Vagina (tissue), 2 donors: ENCODE measurements at regions not wholly inside any gene's neighbourhood (a gene's known extent, or its start where the extent isn't known, plus 50 kb on each side); places are given as distances from the start of the nearest gene placed in this dataset.
"Not testable (repeated sequence)": the region's sequence is repeated elsewhere in the genome, so short reads cannot be mapped to it uniquely, and the experiment has no call there.

ENCODE experiments used
- DNase-seq, 2 donors: peaks; one replicate each; pipeline ENCODE4 v3.0.0-alpha.2; 2017; ENCODE audit errors: extremely low spot score in 2 of 2
- H3K27ac ChIP-seq: fragments of 200-600 bp; sonication (generic); one replicate; pipeline ENCODE4 v1.5.1; 2019
- H3K27me3 ChIP-seq: fragments of 200-600 bp; sonication (generic); one replicate; pipeline ENCODE4 v1.5.1; 2019
- H3K36me3 ChIP-seq, 2 donors: fragments of 200-600 bp; sonication (generic); one replicate each; pipeline ENCODE4 v1.5.1; 2017 to 2019
- H3K4me1 ChIP-seq: fragments of 200-600 bp; sonication (generic); one replicate; pipeline ENCODE4 v1.5.1; 2019
- H3K4me3 ChIP-seq, 2 donors: fragments of 200-600 bp; sonication (generic); 1 replicate in 1 of 2; 2 replicates in 1 of 2; pipeline ENCODE4 v1.5.1; 2016 to 2019
- H3K9me3 ChIP-seq: fragments of 200-600 bp; sonication (generic); one replicate; pipeline ENCODE4 v1.5.1; 2019
- CTCF ChIP-seq, 3 experiments: fragments of 450-650 bp in 2 of 3; fragments of 200-600 bp in 1 of 3; sonication (generic) in 1 of 3; IDR thresholded peaks; one replicate each; pipeline ENCODE4 v1.5.1; 2017 to 2019; ENCODE audit warnings: antibody characterized with exemption in 3 of 3, mild to moderate bottlenecking in 2 of 3, moderate library complexity in 2 of 3
- POLR2A ChIP-seq, 2 donors: fragments of 450-650 bp; IDR thresholded peaks; one replicate each; pipeline ENCODE4 v1.6.1; 2017; ENCODE audit warnings: antibody characterized with exemption in 2 of 2, mild to moderate bottlenecking in 2 of 2, moderate library complexity in 2 of 2
- POLR2AphosphoS5 ChIP-seq, 2 donors: sonication (generic); formaldehyde crosslinking; IDR thresholded peaks; one replicate each; pipeline ENCODE4 v1.9.0; 2017; ENCODE audit warnings: antibody characterized with exemption in 2 of 2, mild to moderate bottlenecking in 2 of 2, low read depth in 1 of 2; ENCODE audit not compliant: insufficient read depth in 1 of 2
- intact Hi-C: fragments of 100-400 bp; cut with DNase I; formaldehyde crosslinking; loops from one replicate; pipeline ENCODE4 v1.15.1; 2023

GRCh38 chr4:186368281-186368680, 102.3 kb downstream of the F11 start:
- TF ChIP-seq POLR2A (IDR thresholded peaks at IDR 0.05), result no peak
- TF ChIP-seq CTCF (IDR thresholded peaks at IDR 0.05), result no peak
- TF ChIP-seq POLR2AphosphoS5 (IDR thresholded peaks at IDR 0.05; ENCODE audit: insufficient read depth in 1 of 2, low read depth in 1 of 2), result no peak
- Histone ChIP-seq H3K27ac (no peak overlapping the region), H3K9me3 (peaks cover 7% of the 10 kb centered on the region), H3K36me3 (no peaks in the 10 kb centered on the region), H3K4me1 (no peaks in the 10 kb centered on the region), H3K4me3 (no peak overlapping the region), H3K27me3 (no peaks in the 10 kb centered on the region)
- no peak for DNase-seq
- intact Hi-C loops, result no loop called here

DNA sequence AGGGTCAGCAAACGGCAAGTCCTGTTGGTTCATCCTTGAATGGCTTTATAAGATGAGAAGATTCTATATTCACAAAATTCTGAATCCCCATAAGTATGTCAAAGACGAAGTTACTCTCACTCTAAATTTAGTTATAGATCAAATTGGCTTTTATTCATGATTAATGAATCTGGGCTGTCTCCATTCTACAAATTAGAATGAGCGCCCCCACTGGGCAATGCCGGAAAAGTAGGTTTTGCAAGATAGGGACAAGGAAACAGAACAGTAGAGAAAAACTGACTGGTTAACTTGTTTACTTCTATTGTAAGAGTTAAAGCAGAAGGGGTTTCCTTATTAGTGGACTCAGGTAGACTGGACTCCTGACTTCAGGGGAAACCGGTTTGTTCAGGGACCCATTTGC, 100.3 kb downstream of the F11 start:
- intact Hi-C loops, result no loop called here
- no peaks in the 10 kb centered on the region for H3K36me3 ChIP-seq

DNA sequence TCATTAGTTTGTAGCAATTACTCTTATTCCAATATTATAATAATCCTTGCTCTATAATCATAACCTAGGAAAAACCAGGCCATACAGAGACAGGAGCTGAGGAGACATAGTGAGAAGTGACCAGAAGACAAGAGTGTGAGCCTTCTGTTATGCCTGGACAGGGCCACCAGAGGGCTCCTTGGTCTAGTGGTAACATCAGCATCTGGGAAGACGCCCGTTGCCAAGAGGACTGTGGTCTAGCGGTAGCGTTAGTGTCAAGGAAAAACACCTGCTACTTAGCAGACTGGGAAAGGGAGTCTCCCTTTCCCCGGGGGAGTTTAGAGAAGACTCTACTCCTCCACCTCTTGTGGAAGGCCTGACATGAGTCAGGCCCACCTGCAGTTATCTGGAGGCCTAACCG, 97.0 kb downstream of the F11 start:
- H3K4me1 ChIP-seq, H3K27me3 ChIP-seq, intact Hi-C loops, H3K27ac ChIP-seq, H3K4me3 ChIP-seq, DNase-seq, H3K36me3 ChIP-seq, H3K9me3 ChIP-seq: not testable (repeated sequence)

More for the DNA sequence above, 100.3 kb downstream of the F11 start:
- Histone ChIP-seq H3K4me1 (no peaks in the 10 kb centered on the region), H3K9me3 (peaks cover 8% of the 10 kb centered on the region), H3K27ac (no peak overlapping the region), H3K27me3 (no peaks in the 10 kb centered on the region), H3K4me3 (no peak overlapping the region)
- TF ChIP-seq CTCF (IDR thresholded peaks at IDR 0.05) (no peak), POLR2AphosphoS5 (IDR thresholded peaks at IDR 0.05; ENCODE audit: insufficient read depth in 1 of 2, low read depth in 1 of 2) (no peak), POLR2A (IDR thresholded peaks at IDR 0.05) (no peak)
- no peak for DNase-seq

DNA sequence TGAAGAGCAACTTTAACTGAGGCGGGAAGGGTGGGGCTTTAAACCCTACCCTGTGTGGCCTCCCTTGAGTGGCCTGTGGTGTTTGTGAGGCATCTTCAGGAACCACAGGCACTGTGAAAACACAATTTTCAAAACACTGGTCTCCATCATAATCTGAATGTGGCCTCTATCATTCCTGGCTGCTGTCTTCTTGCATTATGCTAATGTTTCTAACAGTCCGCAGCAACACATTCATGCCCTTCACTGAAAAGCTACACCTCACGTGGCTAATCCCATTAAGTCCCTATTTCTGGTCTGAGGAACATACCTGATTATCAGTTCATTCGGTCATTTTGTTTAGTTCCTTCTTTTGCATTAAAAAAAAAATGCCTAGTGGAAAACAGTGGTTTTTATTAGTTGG, 94.6 kb downstream of the F11 start:
- Histone ChIP-seq H3K9me3 (peaks cover 8% of the 10 kb centered on the region), H3K27ac (no peak overlapping the region), H3K4me3 (no peak overlapping the region), H3K4me1 (no peaks in the 10 kb centered on the region), H3K27me3 (no peaks in the 10 kb centered on the region), H3K36me3 (no peaks in the 10 kb centered on the region)
- DNase-seq, result no peak
- intact Hi-C loops, result no loop called here
- no peak for TF ChIP-seq POLR2AphosphoS5 (IDR thresholded peaks at IDR 0.05; ENCODE audit: insufficient read depth in 1 of 2, low read depth in 1 of 2)
- TF ChIP-seq POLR2A (IDR thresholded peaks at IDR 0.05), result no peak

GRCh38 chr4:186351668-186352194, 85.7 kb downstream of the F11 start:
- no peak overlapping the region for H3K4me3 ChIP-seq
- intact Hi-C loops, result no loop called here
- no peaks in the 10 kb centered on the region for H3K36me3 ChIP-seq
- no peaks in the 10 kb centered on the region for H3K9me3 ChIP-seq
- H3K4me1 ChIP-seq, result no peaks in the 10 kb centered on the region
- DNase-seq, result no peak
- H3K27ac ChIP-seq, result no peak overlapping the region
- H3K27me3 ChIP-seq, result no peaks in the 10 kb centered on the region
- TF ChIP-seq POLR2AphosphoS5 (IDR thresholded peaks at IDR 0.05; ENCODE audit: insufficient read depth in 1 of 2, low read depth in 1 of 2) (no peak), POLR2A (IDR thresholded peaks at IDR 0.05) (no peak), CTCF (IDR thresholded peaks at IDR 0.05) (no peak)

GRCh38 chr4:186348433-186348832, 82.4 kb downstream of the F11 start:
- intact Hi-C loops, result no loop called here
- Histone ChIP-seq H3K27ac (no peak overlapping the region), H3K9me3 (no peaks in the 10 kb centered on the region), H3K4me1 (no peaks in the 10 kb centered on the region), H3K27me3 (no peaks in the 10 kb centered on the region), H3K4me3 (no peak overlapping the region), H3K36me3 (no peaks in the 10 kb centered on the region)
- no peak for TF ChIP-seq POLR2A (IDR thresholded peaks at IDR 0.05)
- no peak for TF ChIP-seq CTCF (IDR thresholded peaks at IDR 0.05)
- DNase-seq, result no peak
